ENCODE measurements at regions not wholly inside any gene's neighbourhood (a gene's known extent, or its start where the extent isn't known, plus 50 kb on each side); places are given as distances from the start of the nearest gene placed in this dataset.

GRCh38 chr21:31609081-31609480 is 50.4 kb upstream of the SOD1 start:
- Mint-ChIP-seq H3K27me3 (peaks cover 13% of the 10 kb centered on the region), H3K4me3 (no peak overlapping the region), H3K4me1 (peaks cover 3% of the 10 kb centered on the region), H3K9me3 (peaks cover 9% of the 10 kb centered on the region), H3K36me3 (ENCODE audit: low read depth) (peaks cover 9% of the 10 kb centered on the region), H3K27ac (no peak overlapping the region)
- ChIA-PET CTCF (no interaction called here), POLR2A (interaction anchor here (0.7 kb wide), 1 partner anchor 491 kb away, joined by 3 read pairs; no protein-coding TSS in a partner anchor)
- no peak for DNase-seq

GRCh38 chr21:31607791-31608190 is 51.7 kb upstream of the SOD1 start:
- Mint-ChIP-seq H3K4me3 (no peak overlapping the region), H3K27me3 (peaks cover 10% of the 10 kb centered on the region), H3K4me1 (peaks cover 3% of the 10 kb centered on the region), H3K9me3 (peaks cover 9% of the 10 kb centered on the region), H3K27ac (no peak overlapping the region), H3K36me3 (ENCODE audit: low read depth) (peaks cover 9% of the 10 kb centered on the region)
- DNase-seq, result no peak
- POLR2A ChIA-PET, result no interaction called here
- CTCF ChIA-PET, result no interaction called here

GRCh38 chr21:31606081-31606874 is 53.2 kb upstream of the SOD1 start:
- POLR2A ChIA-PET, result no interaction called here
- Mint-ChIP-seq H3K4me3 (no peak overlapping the region), H3K27me3 (peaks cover 7% of the 10 kb centered on the region), H3K9me3 (peaks cover 3% of the 10 kb centered on the region), H3K27ac (no peak overlapping the region), H3K4me1 (peaks cover 3% of the 10 kb centered on the region), H3K36me3 (ENCODE audit: low read depth) (peaks cover 5% of the 10 kb centered on the region)
- no peak for DNase-seq
- CTCF ChIA-PET, result interaction anchor here (1.1 to 1.3 kb wide), 3 partner anchors 25 to 770 kb away, joined by 3 to 5 read pairs (median 3); no protein-coding TSS in a partner anchor

GRCh38 chr21:31604591-31605190 is 54.8 kb upstream of the SOD1 start:
- POLR2A ChIA-PET, result interaction anchor here (0.8 kb wide), 1 partner anchor 406 kb away, joined by 3 read pairs; no protein-coding TSS in a partner anchor

GRCh38 chr21:31599563-31599962 is 59.9 kb upstream of the SOD1 start:
- POLR2A ChIA-PET, result no interaction called here
- DNase-seq, result no peak
- no peak overlapping the region for H3K4me3 Mint-ChIP-seq
- H3K27me3 Mint-ChIP-seq, result peaks cover 4% of the 10 kb centered on the region
- CTCF ChIA-PET, result interaction anchor here (0.7 kb wide), 1 partner anchor 500 kb away, joined by 5 read pairs; no protein-coding TSS in a partner anchor
- H3K36me3 Mint-ChIP-seq (ENCODE audit: low read depth), result no peaks in the 10 kb centered on the region
- H3K9me3 Mint-ChIP-seq, result no peaks in the 10 kb centered on the region
- H3K27ac Mint-ChIP-seq, result no peak overlapping the region
- peaks cover 2% of the 10 kb centered on the region for H3K4me1 Mint-ChIP-seq

More at GRCh38 chr21:31604591-31605190, 54.8 kb upstream of the SOD1 start:
- peak; percentile 75 for DNase-seq
- CTCF ChIA-PET, result interaction anchor here (0.6 to 2.5 kb wide), 11 partner anchors 24 to 512 kb away, joined by 3 to 14 read pairs (median 4); no protein-coding TSS in a partner anchor
- Mint-ChIP-seq H3K27ac (no peak overlapping the region), H3K4me1 (peaks cover 3% of the 10 kb centered on the region), H3K27me3 (peaks cover 7% of the 10 kb centered on the region), H3K9me3 (no peaks in the 10 kb centered on the region), H3K36me3 (ENCODE audit: low read depth) (no peaks in the 10 kb centered on the region), H3K4me3 (no peak overlapping the region)

- Mint-ChIP-seq H3K36me3 (ENCODE audit: low read depth) (no peaks in the 10 kb centered on the region), H3K4me1 (no peaks in the 10 kb centered on the region), H3K27ac (no peak overlapping the region), H3K4me3 (no peak overlapping the region), H3K9me3 (no peaks in the 10 kb centered on the region), H3K27me3 (peaks cover 4% of the 10 kb centered on the region)
- POLR2A ChIA-PET, result no interaction called here
- CTCF ChIA-PET, result interaction anchor here (1.1 kb wide), 1 partner anchor 18 kb away, joined by 3 read pairs; no protein-coding TSS in a partner anchor
- DNase-seq, result no peak
Measured at GRCh38 chr21:31599013-31599412, 60.5 kb upstream of the SOD1 start.

GRCh38 chr21:31597683-31598082 is 61.8 kb upstream of the SOD1 start:
- Mint-ChIP-seq H3K36me3 (ENCODE audit: low read depth) (no peaks in the 10 kb centered on the region), H3K4me1 (no peaks in the 10 kb centered on the region), H3K27ac (no peak overlapping the region), H3K4me3 (no peak overlapping the region), H3K9me3 (no peaks in the 10 kb centered on the region), H3K27me3 (peaks cover 4% of the 10 kb centered on the region)
- ChIA-PET POLR2A (no interaction called here), CTCF (interaction anchor here (1.1 kb wide), 1 partner anchor 17 kb away, joined by 3 read pairs; no protein-coding TSS in a partner anchor)
- DNase-seq, result no peak

- no peak overlapping the region for H3K27ac Mint-ChIP-seq
- no peak overlapping the region for H3K4me3 Mint-ChIP-seq
- H3K27me3 Mint-ChIP-seq, result peaks cover 6% of the 10 kb centered on the region
- POLR2A ChIA-PET, result no interaction called here
- CTCF ChIA-PET, result interaction anchor here (1.0 kb wide), 1 partner anchor 398 kb away, joined by 3 read pairs; no protein-coding TSS in a partner anchor
- H3K36me3 Mint-ChIP-seq (ENCODE audit: low read depth), result no peaks in the 10 kb centered on the region
- H3K9me3 Mint-ChIP-seq, result no peaks in the 10 kb centered on the region
- DNase-seq, result no peak
- H3K4me1 Mint-ChIP-seq, result no peaks in the 10 kb centered on the region
Measured at GRCh38 chr21:31596055-31596454, 63.4 kb upstream of the SOD1 start.

- Mint-ChIP-seq H3K36me3 (ENCODE audit: low read depth) (no peaks in the 10 kb centered on the region), H3K9me3 (no peaks in the 10 kb centered on the region), H3K27ac (no peak overlapping the region), H3K4me1 (no peaks in the 10 kb centered on the region), H3K4me3 (no peak overlapping the region), H3K27me3 (peaks cover 6% of the 10 kb centered on the region)
- DNase-seq, result no peak
- CTCF ChIA-PET, result no interaction called here
- POLR2A ChIA-PET, result no interaction called here
Measured at GRCh38 chr21:31594726-31595125, 64.8 kb upstream of the SOD1 start.

GRCh38 chr21:31594279-31594678 is 65.2 kb upstream of the SOD1 start:
- no peak for DNase-seq
- ChIA-PET CTCF (no interaction called here), POLR2A (interaction anchor here (0.6 kb wide), 1 partner anchor 1466 kb away, joined by 3 read pairs; no protein-coding TSS in a partner anchor)
- H3K27me3 Mint-ChIP-seq, result peaks cover 6% of the 10 kb centered on the region
- H3K27ac Mint-ChIP-seq, result no peak overlapping the region
- no peaks in the 10 kb centered on the region for H3K36me3 Mint-ChIP-seq (ENCODE audit: low read depth)
- no peaks in the 10 kb centered on the region for H3K9me3 Mint-ChIP-seq
- H3K4me1 Mint-ChIP-seq, result no peaks in the 10 kb centered on the region
- no peak overlapping the region for H3K4me3 Mint-ChIP-seq

GRCh38 chr21:31592963-31593560 is 66.4 kb upstream of the SOD1 start:
- CTCF ChIA-PET, result no interaction called here
- H3K4me3 Mint-ChIP-seq, result no peak overlapping the region
- H3K4me1 Mint-ChIP-seq, result no peaks in the 10 kb centered on the region
- no peaks in the 10 kb centered on the region for H3K9me3 Mint-ChIP-seq
- POLR2A ChIA-PET, result no interaction called here
- no peak for DNase-seq
- H3K36me3 Mint-ChIP-seq (ENCODE audit: low read depth), result no peaks in the 10 kb centered on the region
- peaks cover 6% of the 10 kb centered on the region for H3K27me3 Mint-ChIP-seq
- H3K27ac Mint-ChIP-seq, result no peak overlapping the region

- POLR2A ChIA-PET, result no interaction called here
- Mint-ChIP-seq H3K36me3 (ENCODE audit: low read depth) (no peaks in the 10 kb centered on the region), H3K4me1 (no peaks in the 10 kb centered on the region), H3K27ac (no peak overlapping the region), H3K4me3 (no peak overlapping the region), H3K9me3 (no peaks in the 10 kb centered on the region), H3K27me3 (peaks cover 3% of the 10 kb centered on the region)
- CTCF ChIA-PET, result no interaction called here
- no peak for DNase-seq
Measured at GRCh38 chr21:31592516-31592915, 67.0 kb upstream of the SOD1 start.

- H3K36me3 Mint-ChIP-seq (ENCODE audit: low read depth), result no peaks in the 10 kb centered on the region
- DNase-seq, result no peak
- peaks cover 9% of the 10 kb centered on the region for H3K27me3 Mint-ChIP-seq
- POLR2A ChIA-PET, result no interaction called here
- no peak overlapping the region for H3K27ac Mint-ChIP-seq
- H3K9me3 Mint-ChIP-seq, result no peaks in the 10 kb centered on the region
- CTCF ChIA-PET, result interaction anchor here (2.0 kb wide), 1 partner anchor 9 kb away, joined by 7 read pairs; no protein-coding TSS in a partner anchor
- H3K4me3 Mint-ChIP-seq, result no peak overlapping the region
- no peaks in the 10 kb centered on the region for H3K4me1 Mint-ChIP-seq
Measured at GRCh38 chr21:31589820-31590219, 69.7 kb upstream of the SOD1 start.
